NCI-H2196 (cell line): ENCODE measurements at regions not wholly inside any gene's neighbourhood (a gene's known extent, or its start where the extent isn't known, plus 50 kb on each side); places are given as distances from the start of the nearest gene placed in this dataset.

Experiments
- DNase-seq: peaks from one replicate; lab custom pipeline; 2025; ENCODE audit not compliant: unreplicated experiment; lab: John Stamatoyannopoulos, UW

DNA sequence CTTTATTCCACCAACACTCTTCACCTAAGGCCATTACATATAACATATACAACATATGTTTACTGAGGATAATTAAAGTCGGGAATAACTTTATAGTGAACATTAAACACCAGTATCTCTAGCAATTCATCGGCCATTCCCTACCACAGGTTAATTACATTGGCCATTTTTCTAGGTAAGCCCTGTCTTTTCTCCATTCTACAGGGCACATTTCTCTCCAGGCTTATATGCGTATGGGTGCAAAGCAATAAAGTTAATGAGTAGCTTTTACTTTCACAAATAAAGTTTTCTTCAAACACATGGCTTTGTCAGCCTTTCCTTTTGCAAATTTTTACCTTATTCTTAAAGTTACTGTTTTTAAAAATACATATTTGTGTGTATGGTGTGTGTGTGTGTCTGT lies 111.9 kb upstream of the IQCM start:
- no peak for DNase-seq

GRCh38 chr4:149928507-149928906 lies 112.9 kb upstream of the IQCM start:
- no peak for DNase-seq

DNA sequence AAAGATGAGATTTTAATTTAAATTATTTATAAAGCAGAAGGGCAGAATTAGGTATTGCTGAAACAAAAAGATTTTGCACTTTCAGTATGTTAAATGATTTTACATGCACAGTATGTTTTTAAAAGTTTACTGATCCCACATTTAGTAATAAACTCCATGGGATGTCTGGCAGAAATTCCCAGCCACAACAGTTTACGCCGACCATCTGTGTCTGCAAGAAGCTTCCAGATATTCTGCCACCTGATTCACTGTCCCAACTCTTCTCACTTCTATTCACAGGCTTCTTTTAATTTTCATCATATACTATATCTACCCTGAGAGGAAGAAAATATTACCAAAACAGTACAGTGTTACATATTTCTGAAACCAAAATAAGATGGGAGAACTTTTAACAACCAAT lies 115.8 kb upstream of the IQCM start:
- DNase-seq, result no peak

DNA sequence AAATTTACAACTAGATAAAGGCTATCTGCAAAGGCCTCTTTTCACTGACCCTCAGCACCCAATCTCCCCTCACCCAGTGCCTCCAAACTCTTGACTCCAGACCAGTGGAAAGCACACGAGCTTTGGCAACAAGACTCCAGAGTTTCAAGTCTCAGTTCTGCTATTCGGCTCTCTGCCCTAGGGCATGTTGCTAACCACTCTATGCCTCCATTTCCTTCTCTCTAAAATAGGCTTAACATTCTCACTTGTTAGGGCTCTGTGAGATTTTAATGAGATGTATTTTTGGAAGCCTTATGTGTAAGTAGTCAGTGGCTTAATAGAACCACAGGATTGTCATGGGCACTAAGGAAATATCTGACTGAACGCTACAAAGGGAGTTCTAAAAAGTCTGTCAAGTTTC lies 116.5 kb upstream of the IQCM start:
- no peak for DNase-seq

GRCh38 chr4:149933120-149933519 lies 117.5 kb upstream of the IQCM start:
- no peak for DNase-seq

DNA sequence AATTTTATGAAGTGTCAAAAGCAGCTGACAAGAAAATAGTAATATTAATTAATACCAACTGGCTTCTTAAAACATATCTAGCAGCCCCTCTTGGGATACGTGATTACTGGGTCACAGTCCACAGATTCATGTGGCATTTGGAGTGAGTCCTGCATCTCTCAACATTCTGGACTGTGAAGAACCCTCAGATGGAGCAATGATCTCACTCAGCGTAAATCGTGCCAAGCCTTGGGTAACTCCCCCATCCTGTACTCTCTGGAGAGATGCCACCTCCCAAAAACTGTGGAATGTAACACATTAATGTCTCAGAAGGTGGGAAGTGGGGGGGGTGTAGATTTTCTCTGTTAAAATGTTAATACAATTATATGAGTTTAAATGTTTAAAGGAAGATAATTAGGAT lies 118.2 kb upstream of the IQCM start:
- DNase-seq, result no peak

- no peak for DNase-seq
Measured at GRCh38 chr4:149949381-149949780, 128.9 kb upstream of the DCLK2 start.

GRCh38 chr4:149951152-149951900 lies 126.9 kb upstream of the DCLK2 start:
- no peak for DNase-seq

DNA sequence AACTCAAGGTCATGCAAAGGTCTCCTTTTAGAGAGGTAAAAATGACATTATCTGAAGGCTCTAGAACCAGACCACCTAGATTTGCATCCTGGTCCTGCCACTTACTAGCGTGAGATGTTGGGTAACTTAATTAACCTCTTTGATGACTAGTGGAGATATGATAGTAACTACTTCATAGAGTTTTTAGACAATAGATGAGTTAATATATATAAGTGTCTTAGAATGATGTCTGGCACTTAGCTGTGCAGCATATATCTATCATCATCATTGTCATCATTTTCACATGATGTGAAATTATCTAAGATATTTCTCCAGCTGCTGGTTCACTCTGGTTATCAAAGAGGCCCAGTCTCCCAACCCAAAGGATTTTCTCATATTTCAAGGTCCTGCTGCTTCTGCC lies 126.1 kb upstream of the DCLK2 start:
- DNase-seq, result no peak

- no peak for DNase-seq
Measured at GRCh38 chr4:149952716-149953115, 125.5 kb upstream of the DCLK2 start.

DNA sequence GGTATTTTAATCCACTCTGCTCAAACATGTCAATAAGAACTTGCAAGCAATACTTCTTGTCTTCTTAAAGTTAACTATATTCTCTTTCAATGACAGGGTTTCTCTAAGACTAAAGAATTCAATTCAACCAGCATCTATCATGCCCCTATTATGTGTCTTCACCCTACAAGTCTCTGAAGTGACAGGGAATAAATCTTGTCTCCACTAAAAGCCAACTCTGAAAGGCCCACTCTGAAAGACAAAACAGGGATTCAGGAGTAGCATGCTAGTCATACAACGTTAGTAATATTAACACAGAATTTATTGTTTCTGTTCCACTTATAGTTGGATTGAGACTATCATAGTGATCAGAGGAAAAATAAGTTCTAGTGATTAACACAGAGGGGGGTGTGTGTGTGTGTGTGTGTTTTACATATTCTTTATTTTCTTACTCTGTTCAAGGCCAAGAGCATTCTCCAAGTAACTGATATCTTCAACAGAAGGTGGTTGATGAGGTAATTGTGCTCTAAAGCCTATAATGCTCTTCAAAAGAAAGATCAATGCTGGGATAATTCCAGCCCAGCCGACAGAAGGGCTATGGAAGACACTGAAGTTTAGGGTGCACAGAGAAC lies 122.4 kb upstream of the DCLK2 start:
- no peak for DNase-seq

- no peak for DNase-seq
Measured at GRCh38 chr4:149956678-149957077, 121.6 kb upstream of the DCLK2 start.

DNA sequence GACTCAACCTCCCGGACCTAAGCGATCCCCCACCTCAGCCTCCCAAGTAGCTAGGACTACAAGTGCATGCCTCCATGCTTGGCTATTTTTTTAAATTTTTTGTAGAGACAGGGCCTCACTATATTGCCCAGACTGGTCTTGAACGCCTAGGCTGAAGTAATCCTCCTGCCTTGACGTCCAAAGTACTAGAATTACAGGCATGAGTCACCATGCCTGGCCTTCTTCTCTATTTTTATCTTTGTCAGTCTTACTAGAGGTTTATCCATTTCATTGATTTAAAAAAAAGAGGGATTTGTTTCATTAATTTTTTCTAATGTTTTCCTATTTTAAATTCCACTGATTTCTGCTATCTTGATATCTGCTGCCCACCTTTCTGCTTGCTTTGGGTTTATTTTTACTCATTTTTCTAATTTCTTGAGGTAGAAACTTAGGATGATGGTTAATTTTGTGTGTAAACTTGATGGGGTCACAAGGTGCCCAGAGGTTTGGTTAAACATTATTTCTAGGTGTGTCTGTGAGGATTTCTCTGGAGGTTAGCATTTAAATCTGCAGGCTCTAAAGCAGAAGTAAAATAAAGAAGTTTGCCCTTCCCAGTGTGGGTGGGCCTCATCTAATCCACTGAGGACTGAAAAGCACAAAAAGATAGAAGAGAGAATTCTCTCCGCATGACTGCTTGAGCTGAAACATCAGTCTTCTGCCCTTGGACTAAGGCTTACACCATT lies 116.2 kb upstream of the DCLK2 start:
- DNase-seq, result no peak

DNA sequence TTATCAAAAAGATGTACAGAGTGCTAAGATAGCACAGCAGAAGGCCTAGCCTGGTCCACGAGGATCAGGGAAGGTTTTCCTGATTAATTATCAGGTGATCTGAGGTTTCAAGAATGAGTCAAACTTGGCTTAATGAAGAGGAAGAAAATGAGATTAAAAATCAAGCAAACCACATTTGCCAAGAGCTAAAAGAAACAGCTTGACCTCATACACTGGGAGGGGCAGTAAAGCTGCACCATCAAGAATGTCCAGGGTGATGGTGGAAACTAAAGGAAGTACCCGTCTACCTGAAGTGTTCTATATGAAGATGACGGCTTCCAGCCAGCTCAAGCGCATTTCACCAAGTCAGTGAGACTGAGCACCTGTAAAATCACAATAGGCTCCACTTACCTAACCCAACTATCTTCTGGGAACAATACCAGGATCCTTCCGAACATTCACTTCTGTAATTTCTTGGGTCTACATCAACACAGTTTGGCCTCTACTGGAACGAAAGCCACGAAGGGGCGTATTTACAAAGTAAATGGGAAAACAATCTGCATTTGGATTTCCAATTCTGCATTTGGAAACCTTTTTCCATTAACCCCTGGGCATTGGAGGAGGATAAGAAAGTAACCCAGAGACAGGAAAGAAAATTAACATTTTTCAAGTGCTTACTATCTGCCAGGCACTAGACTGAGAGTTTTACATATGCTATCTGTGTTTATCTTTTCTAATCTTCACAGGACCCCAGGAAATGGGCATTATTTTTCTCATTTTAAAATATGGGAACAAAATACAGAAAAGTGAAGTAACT lies 114.0 kb upstream of the DCLK2 start:
- DNase-seq, result no peak

DNA sequence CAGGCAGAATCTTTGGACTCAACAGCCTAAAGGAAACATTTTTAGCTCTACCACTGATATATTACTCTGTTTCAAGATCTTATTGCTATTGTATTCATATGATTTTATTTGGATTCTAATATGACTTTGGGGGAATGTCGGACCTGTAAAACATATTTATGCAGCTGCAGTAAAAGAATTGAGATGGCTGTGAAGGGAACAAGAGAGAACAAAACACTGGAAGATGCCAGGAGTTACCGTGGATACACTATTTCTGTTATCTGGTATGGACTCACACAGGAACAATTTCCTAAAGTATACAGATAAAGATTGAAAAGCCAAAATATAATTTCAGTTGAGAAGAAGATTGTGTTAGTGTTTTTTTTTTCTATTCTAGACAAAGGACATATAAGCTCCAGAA lies 113.0 kb upstream of the DCLK2 start:
- DNase-seq, result no peak

DNA sequence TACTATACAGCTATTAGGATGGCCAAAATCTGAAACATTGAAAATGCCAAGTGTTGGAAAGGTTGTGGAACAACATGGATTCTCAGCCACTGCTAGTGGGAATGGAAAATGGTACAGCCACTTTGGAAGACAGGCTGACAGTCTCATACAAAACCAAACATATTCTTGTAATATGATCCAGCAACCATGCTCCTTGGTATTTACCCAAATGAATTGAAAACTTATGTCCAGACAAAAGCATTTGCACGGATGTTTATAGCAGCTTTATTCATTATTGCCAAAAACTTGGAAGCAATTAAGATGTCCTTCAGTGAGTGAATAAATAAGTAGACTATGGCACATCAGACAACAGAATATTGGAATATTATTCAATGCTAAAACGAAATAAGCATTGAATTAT lies 105.8 kb upstream of the DCLK2 start:
- DNase-seq, result no peak

DNA sequence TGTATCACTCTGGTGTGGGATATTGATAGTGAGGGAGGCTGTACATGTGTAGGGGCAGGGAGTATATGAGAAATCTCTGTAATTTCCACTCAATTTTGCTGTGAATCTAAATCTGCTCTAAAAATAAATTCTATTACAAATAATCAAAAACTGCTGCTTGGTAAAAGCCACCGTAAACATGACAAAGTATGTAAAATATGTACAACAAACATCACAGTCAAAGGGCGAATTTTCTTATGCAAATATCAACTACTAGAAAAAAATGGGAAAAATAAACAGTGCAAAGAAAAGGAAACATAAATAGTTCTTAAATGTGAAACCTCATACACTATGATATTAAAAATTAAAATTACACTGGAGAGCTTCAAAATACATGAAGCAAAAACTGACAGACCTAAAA lies 105.1 kb upstream of the DCLK2 start:
- DNase-seq, result no peak

DNA sequence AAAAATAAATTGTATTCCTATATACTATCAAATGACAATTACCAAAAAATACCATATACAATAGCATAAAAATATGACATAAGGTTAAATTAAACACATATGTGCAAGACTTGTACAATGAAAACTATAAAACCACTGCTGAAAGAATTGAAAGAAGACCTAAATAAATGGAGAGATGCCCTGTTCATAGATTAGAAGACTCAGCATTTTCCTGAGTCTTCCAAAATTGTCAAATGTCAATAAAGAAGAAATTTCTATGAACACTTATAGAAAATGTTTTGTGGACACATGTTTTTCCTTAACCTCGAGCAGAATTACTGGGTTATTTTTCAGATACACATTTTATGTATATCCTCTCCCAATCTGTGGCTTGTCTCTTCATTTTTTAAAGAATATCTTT lies 103.1 kb upstream of the DCLK2 start:
- DNase-seq, result no peak

DNA sequence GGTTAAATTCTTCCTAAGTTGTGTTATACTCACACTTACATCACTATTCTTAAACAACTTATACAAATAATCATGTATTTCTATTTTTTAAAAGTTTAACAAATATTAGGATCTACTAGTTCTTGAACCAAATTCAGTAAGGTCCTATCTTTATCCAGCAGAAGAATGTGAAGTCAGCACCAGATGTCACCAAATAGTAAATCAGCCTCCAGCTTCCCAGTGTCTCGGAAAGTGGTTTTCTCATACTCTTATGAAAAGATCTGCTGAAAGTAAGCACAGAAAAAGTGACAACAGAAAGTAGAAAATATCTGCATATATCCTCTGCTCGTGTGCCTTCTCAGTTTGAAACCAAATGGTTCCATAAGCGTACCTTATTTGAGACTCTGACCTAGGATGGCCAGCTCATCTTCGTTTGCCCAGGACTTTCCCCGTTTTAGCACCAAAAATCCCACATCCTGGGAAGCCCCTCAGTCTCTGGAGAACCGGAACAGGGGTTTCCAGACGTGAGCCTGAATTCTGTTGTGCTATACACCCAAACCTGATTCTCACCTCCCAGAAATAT lies 98.0 kb upstream of the DCLK2 start:
- DNase-seq, result no peak

- peak; percentile 46 for DNase-seq
Measured at GRCh38 chr4:149980941-149981340, 97.3 kb upstream of the DCLK2 start.

DNA sequence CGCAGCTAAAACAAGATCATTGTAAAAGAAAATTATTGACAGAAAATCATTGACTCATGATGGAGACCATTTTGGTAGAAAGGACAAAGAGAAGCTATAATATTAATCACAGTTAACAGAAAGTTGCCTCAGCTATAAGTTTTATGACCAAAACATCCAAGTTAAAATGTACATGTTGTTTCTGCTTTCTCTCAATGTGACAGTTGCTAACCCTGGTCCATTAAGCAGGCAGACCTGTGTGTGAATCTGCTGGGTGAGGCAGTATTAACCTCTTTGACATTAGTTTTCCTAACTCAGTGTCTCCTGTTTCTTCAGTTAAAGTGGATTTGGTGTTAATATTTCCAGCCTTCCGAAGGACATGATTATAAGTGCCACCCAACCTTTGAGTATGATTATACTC lies 94.8 kb upstream of the DCLK2 start:
- no peak for DNase-seq
